Erythroblast (primary cell): ENCODE measurements at regions not wholly inside any gene's neighbourhood (a gene's known extent, or its start where the extent isn't known, plus 50 kb on each side); places are given as distances from the start of the nearest gene placed in this dataset.
"Not testable (repeated sequence)": the region's sequence is repeated elsewhere in the genome, so short reads cannot be mapped to it uniquely, and the experiment has no call there.

Source experiments
- DNase-seq, 2 experiments: peaks; one replicate each; lab custom pipeline; 2025; lab: John Stamatoyannopoulos, UW
- GATA1 ChIP-seq: IDR thresholded peaks from 2 replicates; pipeline ENCODE4 v1.6.1; 2011; ENCODE audit warnings: low read depth, mild to moderate bottlenecking, control low read depth, low read length, moderate library complexity
- POLR2A ChIP-seq: IDR thresholded peaks from 2 replicates; pipeline ENCODE4 v1.6.1; 2011; ENCODE audit warnings: mild to moderate bottlenecking, low read length

DNA sequence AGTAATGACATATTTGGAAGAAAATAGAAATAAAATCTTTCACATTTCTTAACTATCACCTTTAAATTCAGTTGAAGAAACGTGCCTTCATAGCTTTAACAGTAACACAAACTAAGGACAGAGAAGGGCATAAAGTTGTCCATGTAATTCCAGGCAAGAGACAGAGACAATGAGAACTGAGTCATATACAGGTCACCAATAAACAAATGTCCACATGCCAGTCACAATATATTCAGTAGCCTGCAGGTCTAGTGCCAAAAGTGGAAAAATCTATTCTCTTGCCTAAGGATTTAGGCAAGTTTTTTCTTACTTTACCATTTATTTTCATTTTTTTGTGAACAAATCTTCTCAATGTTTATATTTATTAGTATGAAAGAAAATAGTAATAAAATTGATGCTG, 1711.5 kb upstream of the NUDT12 start:
- no peak for TF ChIP-seq GATA1
- DNase-seq, result no peak

DNA sequence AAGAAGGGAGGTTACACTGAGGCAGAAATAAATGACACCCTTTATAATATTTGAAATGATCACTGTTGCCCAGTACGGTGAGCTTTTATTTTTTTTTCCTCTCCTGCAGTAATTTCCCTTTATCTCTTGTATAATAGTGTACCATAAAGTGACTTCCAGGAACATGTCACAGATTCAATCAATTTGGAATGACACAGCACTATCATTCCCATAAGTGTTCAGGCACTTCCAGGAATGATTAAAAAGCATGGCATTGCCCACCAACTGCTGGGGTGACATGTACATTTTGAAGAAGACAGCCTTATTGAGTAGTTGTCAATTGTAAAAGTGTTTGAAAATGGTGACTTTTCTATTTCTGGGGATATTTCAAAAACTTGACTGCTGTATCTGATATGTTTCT, 1700.9 kb upstream of the NUDT12 start:
- peak; percentile 13 to 20 for DNase-seq
- no peak for TF ChIP-seq GATA1
- no peak for TF ChIP-seq POLR2A

DNA sequence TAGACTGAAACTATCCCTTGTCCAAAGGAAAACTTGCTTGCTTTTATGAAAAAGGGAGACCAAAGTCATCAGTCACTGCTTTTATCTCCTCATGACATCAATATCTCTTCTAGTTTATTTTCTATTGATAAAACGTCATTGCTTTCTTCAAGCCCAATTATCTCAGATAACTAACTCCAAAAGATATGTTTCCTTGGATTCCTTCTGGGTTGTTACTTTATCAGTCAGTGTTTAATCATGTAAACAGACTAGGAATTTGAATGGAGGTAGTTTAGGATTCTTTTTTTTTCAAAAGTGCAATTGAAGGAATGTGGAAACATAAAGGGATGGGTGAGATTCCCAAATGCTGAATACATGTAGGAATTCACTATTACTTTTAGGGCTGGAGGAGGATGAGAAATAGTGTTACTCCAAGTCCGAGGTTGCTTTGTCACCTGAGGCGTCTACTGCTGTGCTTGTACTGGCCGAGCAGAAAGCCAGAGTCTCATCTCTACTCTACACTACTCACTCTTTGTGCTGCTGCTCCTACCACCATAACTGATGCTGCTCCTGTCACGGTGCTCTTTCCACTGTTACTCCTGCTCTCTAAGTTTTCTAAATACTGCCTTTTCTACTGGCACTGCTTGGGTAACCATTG, 1697.1 kb upstream of the NUDT12 start:
- no peak for DNase-seq
- TF ChIP-seq POLR2A, result no peak
- no peak for TF ChIP-seq GATA1

DNA sequence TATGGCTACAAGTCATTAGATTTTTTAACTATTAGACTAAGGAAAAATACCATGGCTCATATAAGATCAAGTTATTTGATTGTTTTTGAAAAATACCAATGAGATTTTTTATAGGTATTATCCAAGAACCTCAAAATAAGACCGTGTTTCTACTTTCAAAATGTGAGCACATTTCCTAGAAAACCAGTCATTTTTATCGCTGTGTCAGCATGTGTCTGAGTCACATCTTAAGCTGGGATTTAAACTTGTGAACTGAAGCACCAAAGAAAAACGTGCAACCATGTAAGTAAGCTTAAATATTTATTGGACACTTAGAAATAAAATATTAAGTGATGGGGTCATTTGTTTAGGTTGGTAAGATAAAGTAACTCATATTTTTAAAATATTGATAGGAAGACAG, 1676.0 kb upstream of the NUDT12 start:
- TF ChIP-seq POLR2A, result no peak
- DNase-seq, result no peak

DNA sequence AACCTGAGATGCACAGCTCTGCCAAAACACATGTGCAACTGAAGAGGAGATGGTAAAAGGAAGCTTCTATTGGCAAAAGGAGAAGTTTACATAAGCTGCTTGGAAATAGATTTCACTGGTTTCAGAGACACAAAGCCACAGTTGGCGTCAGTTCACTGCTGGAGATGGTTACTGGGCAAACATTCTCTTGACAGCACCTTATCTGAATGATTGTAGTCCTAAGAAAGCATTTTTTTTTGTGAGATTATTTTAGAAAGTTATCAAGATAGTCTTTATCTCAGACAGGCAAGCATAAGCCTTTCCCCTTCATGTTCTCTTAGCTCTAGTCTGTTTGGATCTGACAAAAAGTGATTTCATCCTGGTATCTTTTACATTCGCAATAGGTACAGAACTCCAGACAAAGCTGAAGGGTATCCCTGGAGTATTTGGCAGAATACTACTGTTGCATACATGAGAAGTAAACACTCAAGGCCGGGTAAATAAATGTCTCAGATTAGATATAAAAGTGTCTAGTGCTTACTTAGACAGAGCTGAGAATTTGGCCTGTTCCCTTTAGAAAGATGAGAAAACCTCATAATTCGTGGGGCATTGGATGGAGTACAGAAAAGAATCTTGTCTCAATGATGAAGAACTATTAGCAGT, 1668.0 kb upstream of the NUDT12 start:
- peak; percentile 4 to 52 for DNase-seq
- TF ChIP-seq GATA1, result no peak
- TF ChIP-seq POLR2A, result no peak

DNA sequence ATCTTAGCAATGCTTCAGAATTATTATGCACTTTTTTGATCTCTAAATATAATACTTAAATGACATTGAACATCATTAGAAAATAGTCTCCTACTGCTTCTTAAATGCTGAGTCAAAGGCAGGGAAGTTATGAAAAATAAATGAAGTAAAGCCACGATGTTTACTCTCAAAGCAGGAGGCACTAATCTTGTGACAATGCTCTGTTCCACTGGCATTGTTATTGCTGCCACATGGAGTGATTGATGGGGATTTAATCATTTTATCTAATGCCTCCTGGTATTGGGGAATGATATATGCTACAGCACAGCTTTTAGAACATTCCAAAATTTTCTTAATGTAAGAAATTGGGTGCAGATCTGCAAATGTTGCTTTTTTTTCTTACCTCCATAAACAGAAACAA, 1655.4 kb upstream of the NUDT12 start:
- TF ChIP-seq POLR2A (no peak), GATA1 (no peak)
- DNase-seq, result no peak

DNA sequence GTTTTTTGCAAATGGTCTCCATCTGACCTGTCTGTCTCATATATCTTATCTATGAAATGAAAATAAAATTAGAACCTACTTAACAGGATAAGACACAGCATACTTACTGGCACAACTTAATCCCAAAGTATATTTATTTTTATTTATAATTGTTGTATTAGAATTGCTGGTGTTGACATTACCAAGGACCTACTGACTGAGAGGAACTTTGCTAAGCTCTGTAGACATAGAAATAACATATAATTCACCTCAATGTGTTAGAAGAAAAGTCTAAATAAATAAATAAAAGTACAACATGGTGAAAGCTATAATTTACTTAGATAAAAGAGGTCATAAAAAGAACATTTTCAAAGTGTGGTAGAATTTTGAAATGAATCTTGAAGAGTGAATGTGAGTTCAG, 1650.5 kb upstream of the NUDT12 start:
- DNase-seq, result no peak
- TF ChIP-seq GATA1 (no peak), POLR2A (no peak)

DNA sequence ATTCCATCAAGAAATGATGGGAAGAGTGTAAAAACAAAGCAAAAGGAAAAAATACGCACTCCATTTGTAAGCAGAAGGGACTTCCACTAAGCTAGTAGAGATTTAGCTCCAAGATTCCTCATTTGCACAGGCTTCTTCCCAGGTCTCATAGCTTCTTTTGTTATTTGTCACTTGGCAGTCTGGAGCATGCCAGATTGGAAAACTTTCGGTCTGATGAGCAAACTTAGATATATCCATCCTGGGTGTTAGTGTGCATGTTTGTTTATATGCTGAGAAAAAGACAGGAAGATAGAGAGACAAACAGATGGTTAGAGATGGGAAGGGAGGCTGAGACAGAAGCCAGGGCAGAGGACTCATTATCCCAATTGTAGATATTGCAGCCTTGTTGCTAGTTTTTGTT, 1644.5 kb upstream of the NUDT12 start:
- no peak for DNase-seq
- TF ChIP-seq POLR2A (no peak), GATA1 (no peak)

DNA sequence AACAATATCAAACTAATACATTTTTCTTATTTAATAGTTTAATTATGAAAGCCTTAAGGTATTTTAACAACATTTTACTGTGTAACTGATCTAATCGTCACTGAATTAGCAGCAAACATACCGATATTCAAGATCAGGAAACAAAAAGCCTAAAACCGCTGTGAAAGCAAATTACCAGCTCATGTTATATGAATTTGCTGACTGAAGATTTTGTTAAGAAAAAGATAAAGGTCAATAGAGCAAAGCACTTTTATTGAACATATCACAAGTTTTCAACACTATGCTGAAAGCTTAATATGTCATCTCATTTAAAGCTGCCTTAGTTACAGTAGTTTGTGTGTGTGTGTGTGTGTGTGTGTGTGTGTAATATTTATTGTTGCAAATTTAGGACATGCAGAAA, 1634.9 kb upstream of the NUDT12 start:
- TF ChIP-seq GATA1 (no peak), POLR2A (no peak)
- no peak for DNase-seq

DNA sequence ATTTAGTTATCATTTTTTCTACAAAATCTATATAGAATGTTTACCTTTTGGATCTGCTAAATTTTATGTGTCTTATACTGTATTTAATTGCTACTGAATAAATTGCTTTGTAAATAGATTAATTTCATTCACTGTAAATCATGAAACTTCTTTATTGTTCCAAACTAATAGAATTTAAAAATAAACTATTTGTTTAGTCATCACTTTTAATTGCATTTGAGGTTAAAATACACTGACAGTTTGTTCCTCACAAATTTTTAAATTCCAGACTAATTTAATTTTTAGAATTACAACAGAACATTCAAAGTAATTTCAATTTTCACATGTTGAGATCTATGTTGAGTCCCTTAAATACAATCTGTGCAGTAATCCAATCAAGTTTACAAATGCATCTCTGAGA, 1633.2 kb upstream of the NUDT12 start:
- no peak for DNase-seq
- TF ChIP-seq POLR2A (no peak), GATA1 (no peak)

DNA sequence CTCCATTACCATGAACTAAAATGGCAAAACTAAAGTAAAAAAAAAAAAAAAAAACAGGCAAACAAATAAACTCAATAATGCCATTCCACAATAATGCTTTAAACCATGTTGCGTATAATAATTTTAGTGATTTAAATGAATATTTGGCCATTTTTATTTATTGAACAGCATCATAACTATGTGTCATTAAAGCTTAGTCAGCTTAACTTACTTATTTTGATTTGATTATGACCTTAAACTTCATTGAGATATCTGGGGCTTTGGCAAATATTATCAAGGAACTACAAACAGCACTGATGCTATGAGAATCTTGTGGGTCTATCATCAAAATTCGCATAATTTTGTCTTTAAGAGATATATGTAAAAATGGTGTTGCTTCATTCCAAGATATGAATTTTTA, 1610.3 kb upstream of the NUDT12 start:
- no peak for DNase-seq
- TF ChIP-seq GATA1 (no peak), POLR2A (no peak)

DNA sequence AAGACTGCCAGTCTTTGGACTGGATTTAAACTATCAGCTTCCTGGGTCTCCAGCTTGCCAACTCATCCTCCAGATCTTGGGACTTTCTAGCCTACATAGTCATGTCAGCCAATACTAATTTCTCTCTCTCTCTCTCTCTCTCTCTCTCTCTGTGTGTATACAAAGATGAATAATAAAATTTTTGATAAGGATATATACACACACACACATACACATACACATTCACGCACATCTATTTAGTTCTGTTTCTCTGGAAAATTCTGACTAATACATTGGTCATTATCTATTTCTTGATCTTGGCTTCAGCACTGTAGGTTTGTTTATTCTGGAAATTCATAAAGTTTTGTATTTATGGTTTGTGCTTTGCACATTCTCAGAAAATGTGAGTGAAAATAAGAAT, 1606.2 kb upstream of the NUDT12 start:
- TF ChIP-seq GATA1, result no peak
- TF ChIP-seq POLR2A, result no peak

DNA sequence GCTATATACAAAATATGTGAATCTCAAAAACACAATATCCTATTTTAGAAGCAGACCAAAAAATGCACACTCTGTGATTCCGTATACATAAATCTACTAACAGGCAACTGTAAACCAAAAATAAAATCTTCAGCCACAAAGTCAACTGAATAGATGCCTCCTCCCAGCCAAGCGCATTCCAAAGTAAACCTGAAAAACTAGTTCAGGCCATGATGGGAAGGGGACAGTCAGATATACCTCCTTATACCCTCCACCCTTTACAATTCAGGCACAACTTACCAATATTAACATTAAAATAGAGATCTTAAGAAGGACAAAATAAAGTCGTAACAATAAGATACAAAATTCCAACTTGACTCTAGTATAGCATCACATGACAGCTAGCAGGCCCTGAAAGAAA, 1604.5 kb upstream of the NUDT12 start:
- no peak for DNase-seq
- TF ChIP-seq POLR2A (no peak), GATA1 (no peak)

More for the DNA sequence above, 1606.2 kb upstream of the NUDT12 start:
- no peak for DNase-seq

DNA sequence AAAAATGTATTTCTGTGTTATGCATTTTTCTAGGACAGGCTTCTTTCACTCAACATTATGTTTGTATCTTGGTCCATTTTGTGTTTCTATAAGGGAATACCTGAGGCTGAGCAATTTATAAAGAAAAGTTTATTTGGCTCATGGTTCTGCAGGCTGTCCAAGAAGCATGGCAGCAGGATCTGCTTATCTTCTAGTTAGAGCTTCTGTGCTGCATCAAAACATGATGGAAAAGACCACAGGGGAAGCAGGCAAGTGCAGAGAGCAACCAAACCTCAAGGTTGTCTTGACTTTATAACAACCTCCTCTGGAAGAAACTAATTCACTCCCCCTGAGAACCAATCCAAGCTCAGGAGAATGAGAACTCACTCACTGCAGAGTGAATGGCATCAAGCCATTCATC, 1601.0 kb upstream of the NUDT12 start:
- DNase-seq, result no peak
- no peak for TF ChIP-seq POLR2A
- no peak for TF ChIP-seq GATA1

DNA sequence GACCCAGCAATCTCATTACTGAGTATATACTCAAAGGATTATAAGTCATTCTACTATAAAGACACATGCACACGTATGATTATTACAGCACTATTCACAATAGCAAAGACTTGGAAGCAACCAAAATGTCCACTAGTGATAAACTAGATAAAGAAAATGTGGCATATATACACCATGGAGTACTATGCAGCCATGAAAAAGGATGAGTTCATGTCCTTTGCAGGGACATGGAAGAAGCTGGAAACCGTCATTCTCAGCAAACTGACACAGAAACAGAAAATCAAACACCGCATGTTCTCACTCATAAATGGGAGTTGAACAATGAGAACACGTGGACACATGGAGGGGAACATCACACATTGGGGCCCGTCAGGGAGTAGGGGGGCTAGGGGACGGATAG, 1600.0 kb upstream of the NUDT12 start:
- DNase-seq, result not testable (repeated sequence)
